ENCODE measurements at regions not wholly inside any gene's neighbourhood (a gene's known extent, or its start where the extent isn't known, plus 50 kb on each side); places are given as distances from the start of the nearest gene placed in this dataset.

DNA sequence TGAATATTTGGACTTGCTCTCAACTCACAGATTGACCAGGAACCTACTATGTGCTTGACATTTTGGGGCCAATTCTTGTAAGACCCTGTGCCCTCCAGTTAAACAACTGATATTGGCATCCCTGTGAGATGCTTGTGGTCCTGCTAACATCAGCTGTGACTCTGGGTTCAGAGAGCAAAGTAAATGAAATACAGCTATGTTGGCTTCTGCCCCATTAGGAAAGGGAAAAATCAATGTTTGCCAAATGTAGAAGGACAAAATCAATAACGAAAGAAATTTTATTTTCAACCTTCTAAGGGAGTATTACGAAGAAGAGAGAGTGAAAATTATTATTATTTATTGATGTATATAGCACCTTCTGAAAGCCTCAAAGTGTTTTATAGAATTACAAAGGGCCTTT, 266.9 kb upstream of the ARID1B start:
- no peak for DNase-seq

GRCh38 chr6:156509496-156509895, 267.7 kb upstream of the ARID1B start:
- no peak for DNase-seq

GRCh38 chr6:156508923-156509322, 268.3 kb upstream of the ARID1B start:
- DNase-seq: no peak

GRCh38 chr6:156508126-156508525, 269.1 kb upstream of the ARID1B start:
- no peak for DNase-seq

- no peak for DNase-seq
Measured at GRCh38 chr6:156507656-156508055, 269.5 kb upstream of the ARID1B start.

GRCh38 chr6:156507106-156507505, 270.1 kb upstream of the ARID1B start:
- DNase-seq: no peak

DNA sequence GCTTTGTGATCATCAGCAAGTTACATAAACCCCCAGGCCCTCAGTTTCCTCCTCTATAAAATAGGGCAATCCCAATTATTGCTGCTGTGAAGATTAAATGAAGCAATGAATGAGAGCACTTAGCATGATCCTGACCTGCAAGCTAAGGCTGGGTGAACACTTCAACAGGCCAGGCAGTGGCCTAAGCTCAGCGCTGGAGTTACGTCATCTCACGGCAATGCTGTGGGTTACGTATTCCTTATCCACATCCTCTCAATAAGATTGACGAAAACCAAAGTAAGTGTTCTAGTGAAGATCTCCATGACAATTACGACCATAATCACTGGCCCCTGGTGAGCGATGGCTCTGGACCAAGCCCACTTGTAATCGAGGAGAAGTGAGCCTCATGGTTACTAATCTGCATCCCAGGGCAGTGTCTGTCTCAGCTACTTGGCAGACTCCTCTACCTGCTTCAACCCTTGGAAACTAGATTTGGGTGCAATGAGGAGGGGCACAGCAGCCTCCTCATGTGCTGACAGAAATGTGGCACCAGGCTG, 274.1 kb upstream of the ARID1B start:
- DNase-seq: no peak

- DNase-seq: no peak
Measured at GRCh38 chr6:156497618-156498017, 279.6 kb upstream of the ARID1B start.

DNA sequence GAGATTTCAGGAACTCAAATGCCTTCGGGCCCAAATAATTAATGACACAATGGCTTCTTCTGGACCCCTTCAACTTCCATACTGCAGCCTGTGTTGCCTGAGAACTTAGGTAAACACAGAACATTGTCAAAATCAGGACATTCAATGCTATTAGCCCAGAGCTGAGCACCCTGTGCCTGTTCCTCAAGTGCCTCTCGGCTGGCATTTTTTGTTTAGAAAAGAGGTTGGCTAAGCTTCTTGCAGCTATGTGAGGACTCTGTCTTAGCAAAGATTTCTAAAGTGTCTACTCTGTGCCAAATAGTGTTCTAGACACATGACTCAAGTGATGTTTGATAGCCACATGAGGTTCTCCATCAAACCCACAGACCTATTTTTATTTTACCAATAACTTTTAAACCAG, 289.3 kb upstream of the ARID1B start:
- no peak for DNase-seq

DNA sequence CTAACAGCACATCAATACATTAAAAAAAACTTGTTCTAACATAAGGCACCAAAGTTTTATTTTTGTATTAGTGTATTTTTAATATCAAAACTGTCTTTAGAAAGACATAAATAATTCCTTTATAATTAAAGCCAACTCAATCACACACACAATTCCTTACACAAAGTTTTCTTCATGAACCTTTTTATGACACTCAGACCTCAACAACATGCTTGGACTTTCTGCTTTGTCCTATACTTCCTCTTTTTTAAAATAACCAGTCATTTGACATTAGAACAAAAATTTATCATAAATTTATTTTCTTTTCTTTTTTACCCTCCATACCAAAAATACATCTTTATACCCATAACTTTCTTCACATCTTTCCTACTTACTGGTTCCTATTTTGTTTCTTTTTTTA, 292.0 kb upstream of the ARID1B start:
- DNase-seq: no peak

DNA sequence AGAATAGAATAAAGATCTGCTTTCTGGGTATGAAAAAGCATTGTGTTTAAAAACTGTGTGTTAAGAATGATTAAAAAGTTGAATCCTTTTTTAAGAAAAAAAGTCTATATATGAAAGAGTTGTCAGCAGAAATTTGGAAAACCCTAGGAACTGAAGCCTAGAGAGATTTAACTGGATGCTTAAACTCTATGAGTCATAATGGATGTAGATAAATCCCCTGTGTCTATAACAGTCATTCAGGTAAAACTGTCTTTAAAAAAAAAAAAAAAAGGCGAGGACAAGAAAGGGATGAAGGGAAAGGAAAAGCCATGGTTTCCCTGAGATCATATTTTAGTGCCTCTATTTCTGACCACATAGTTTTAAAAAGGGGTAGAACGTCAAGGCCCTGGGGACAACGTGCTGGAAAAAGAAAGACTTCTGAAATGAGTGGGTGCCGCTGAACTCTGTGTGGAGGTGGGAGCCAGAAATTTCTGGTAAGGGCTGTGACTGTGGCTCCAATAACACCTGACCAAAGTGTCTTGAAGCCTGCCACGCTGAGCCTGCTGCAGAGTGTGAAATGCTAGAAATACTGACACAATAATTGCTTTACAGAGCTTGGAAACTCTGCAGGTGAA, 302.6 kb upstream of the ARID1B start:
- no peak for DNase-seq

- no peak for DNase-seq
Measured at GRCh38 chr6:156471000-156471399, 306.2 kb upstream of the ARID1B start.

GRCh38 chr6:156464100-156464878, 312.9 kb upstream of the ARID1B start:
- DNase-seq: no peak

DNA sequence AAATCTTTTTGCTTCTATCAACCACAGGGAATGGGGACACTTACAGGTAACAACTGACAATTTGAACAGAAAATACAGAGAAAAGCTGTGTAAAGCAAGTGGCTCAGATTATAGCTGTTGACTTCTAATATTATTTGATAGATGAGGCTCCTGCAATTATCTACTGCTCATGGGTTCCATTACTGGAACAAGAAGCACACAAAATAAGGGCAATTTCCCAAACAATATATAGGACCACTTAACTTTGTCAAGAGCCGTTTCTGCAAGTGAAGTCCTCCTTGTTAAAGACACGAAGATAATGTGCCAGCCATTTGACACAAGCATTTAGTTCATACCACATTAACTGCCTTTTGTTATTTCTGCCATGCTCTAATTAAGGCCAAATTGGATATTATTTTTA, 315.5 kb upstream of the ARID1B start:
- DNase-seq: no peak

DNA sequence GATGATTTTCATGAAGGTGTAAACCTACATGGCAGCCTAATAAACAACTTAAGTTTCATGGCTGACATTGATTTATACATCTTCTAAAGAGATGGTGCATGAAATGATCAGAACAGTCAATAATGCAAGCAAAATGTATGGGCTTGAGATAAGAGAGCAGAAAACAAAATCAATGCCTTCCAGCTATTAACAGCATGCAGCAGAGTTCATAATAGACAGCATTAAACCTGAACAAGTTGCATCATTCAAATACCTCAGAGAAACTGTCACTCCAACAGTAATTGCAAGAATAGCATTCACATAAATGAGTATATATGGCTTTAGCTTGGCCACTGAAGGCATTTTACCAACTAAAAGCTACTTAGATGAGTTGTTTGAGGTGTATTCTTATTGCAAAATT, 319.6 kb upstream of the ARID1B start:
- DNase-seq: no peak

- DNase-seq: no peak
Measured at GRCh38 chr6:156455847-156456246, 321.3 kb upstream of the ARID1B start.

DNA sequence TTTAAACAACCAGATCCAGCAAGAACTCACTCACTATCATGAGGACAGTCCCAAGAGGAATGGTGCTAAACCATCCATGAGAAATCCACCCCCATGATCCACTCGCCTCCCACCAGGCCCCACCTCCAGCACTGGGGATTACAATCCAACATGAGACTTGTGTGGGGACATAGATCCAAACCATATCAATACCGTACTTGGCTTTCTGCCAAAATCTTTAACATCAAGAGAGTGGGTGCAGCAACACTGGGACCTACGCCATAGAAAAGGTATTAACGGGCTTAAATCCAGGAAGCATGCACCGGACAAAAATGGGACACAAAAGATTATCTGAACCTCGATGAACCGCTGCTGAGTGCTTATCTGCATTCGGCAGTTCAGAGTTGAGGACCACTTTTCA, 322.3 kb upstream of the ARID1B start:
- no peak for DNase-seq

GRCh38 chr6:156451726-156452125, 325.5 kb upstream of the ARID1B start:
- DNase-seq: no peak

DNA sequence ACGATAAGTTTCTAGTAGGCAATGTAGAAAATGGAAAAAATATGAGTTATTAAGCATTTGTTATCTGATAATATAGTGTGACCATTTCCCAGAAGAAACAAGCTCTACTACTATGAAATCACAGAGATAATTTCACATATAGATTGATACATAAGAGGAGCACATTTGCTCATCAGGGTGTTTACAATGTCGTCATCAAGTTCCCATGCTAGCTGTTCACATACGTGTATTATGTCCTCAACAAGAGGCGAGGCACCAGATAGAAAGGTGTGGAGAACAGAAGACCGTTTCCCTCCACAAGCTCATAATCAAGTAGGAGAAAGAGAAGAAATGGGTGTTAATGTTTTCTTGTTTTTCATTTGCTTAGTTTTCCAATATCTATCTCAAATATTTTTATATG, 326.1 kb upstream of the ARID1B start:
- no peak for DNase-seq

DNA sequence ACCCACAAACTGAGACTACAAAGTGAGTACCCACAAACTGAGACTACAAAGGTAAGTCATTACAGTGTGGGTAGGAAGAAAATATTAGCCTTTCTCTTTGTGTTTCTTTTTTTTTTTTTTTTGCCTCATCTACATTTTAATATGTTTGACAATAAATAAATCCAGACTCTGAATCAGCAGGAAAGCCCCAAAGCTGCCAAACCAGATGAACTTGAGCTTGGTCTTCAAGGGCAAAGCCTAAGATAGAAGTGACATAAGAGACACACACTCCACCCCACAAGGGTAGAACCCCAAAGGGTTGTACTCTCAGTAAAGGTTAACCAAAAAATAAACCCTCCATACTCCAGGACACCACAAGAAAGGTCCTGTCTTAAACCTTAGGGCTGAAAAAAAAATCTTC, 326.8 kb upstream of the ARID1B start:
- no peak for DNase-seq

- DNase-seq: no peak
Measured at GRCh38 chr6:156449569-156449968, 327.6 kb upstream of the ARID1B start.

GRCh38 chr6:156449128-156449527, 328.1 kb upstream of the ARID1B start:
- no peak for DNase-seq

GRCh38 chr6:156448579-156448978, 328.6 kb upstream of the ARID1B start:
- no peak for DNase-seq

DNA sequence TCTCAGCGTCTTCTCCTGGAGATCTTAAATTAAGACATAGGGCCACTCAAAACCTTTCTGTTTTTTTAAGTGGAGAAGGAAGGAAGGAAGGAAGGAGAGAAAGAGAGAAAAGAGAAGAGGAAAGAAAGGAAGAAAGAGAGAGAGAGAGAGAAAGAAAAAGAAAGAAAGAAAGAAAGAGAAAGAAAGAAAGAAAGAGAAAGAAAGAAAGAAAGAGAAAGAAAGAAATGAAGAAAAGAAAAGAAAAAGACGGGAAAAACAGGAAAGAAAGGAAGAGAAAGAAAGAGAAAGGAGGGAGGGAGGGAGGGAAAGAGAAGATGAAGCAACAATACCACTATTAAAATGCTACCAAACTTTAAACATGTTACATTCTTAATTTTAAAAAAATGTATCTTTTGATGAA, 336.5 kb upstream of the ARID1B start:
- DNase-seq: no peak

Data from T-helper 9 cell (primary cell).